Endothelial cell of umbilical vein (primary cell): ENCODE measurements at regions not wholly inside any gene's neighbourhood (a gene's known extent, or its start where the extent isn't known, plus 50 kb on each side); places are given as distances from the start of the nearest gene placed in this dataset.

ENCODE experiments used
- BruUV-seq: library from RNA; stranded (reverse); fragments of 400-500 nt; replicated peaks from 2 replicates; lab custom pipeline; 2021; lab: Mats Ljungman, UMichigan
- CTCF ChIA-PET: fragments of 300-600, 350-600 bp; sonication (Branson Sonifier 250); formaldehyde crosslinking; loops from one replicate; lab custom pipeline; 2021; ENCODE audit warnings: antibody characterized with exemption, inconsistent platforms; lab: Charles Lee
- POLR2A ChIA-PET: fragments of 300-600, 350-600 bp; sonication (Branson Sonifier 250); formaldehyde crosslinking; loops from one replicate; lab custom pipeline; 2021; ENCODE audit warnings: antibody characterized with exemption, inconsistent platforms; lab: Charles Lee
- DNase-seq: peaks from one replicate; pipeline ENCODE4 v3.0.0-alpha.2; 2011; ENCODE audit warnings: low read depth, low spot score
- FAIRE-seq: peaks from 2 replicates; lab custom pipeline; 2011; peaks lifted over from hg19 to GRCh38; lab: Jason Lieb, UNC
- H2AFZ ChIP-seq: 2 replicates; pipeline ENCODE4 v1.6.0; 2012; ENCODE audit warnings: low read depth, low read length, control low read depth, inconsistent platforms
- H3K27ac ChIP-seq: 2 replicates; pipeline ENCODE4 v1.5.1; 2011; ENCODE audit warnings: low read depth, mild to moderate bottlenecking, control low read depth, low read length, moderate library complexity; ENCODE audit not compliant: insufficient read depth
- H3K27me3 ChIP-seq, 2 experiments: 2 replicates each; pipeline versions ENCODE4 v1.6.0 to v1.6.1; 2011; ENCODE audit warnings: low read length in 2 of 2, mixed read lengths in 1 of 2; ENCODE audit not compliant: control insufficient read depth in 2 of 2, insufficient read depth in 2 of 2
- H3K36me3 ChIP-seq, 2 experiments: 2 replicates in 1 of 2; 3 replicates in 1 of 2; pipeline ENCODE4 v1.5.1; 2011; ENCODE audit warnings: low read length in 2 of 2, mild to moderate bottlenecking in 1 of 2, moderate library complexity in 1 of 2; ENCODE audit not compliant: control insufficient read depth in 2 of 2, insufficient read depth in 2 of 2; ENCODE audit errors: extremely low read depth in 1 of 2
- H3K4me1 ChIP-seq: 3 replicates; pipeline ENCODE4 v1.5.1; 2011; ENCODE audit warnings: mild to moderate bottlenecking, low read length; ENCODE audit not compliant: control insufficient read depth, insufficient read depth; ENCODE audit errors: extremely low read depth
- H3K4me2 ChIP-seq: 2 replicates; pipeline ENCODE4 v1.6.1; 2011; ENCODE audit warnings: low read length, control low read depth, mixed read lengths; ENCODE audit not compliant: insufficient read depth
- H3K4me3 ChIP-seq, 3 experiments: fragments of 200-600 bp in 1 of 3; sonication (generic), shearing (Covaris generic) in 1 of 3; replicated peaks in 1 of 3; 2 replicates each; pipeline ENCODE4 v1.5.1; 2011 to 2016; ENCODE audit warnings: control low read depth in 3 of 3, low read length in 3 of 3, mild to moderate bottlenecking in 2 of 3, inconsistent platforms in 1 of 3, low read depth in 1 of 3, moderate library complexity in 1 of 3; ENCODE audit not compliant: insufficient read depth in 1 of 3
- H3K79me2 ChIP-seq: 2 replicates; pipeline ENCODE4 v1.6.0; 2012; ENCODE audit warnings: low read length, inconsistent platforms; ENCODE audit not compliant: control insufficient read depth, insufficient read depth
- H3K9ac ChIP-seq: replicated peaks from 2 replicates; pipeline ENCODE3; 2011; ENCODE audit warnings: low read length, control low read depth; ENCODE audit not compliant: insufficient read depth; ENCODE audit errors: extremely low read depth
- H3K9me1 ChIP-seq: replicated peaks from 3 replicates; pipeline ENCODE4 v1.6.0; 2011; ENCODE audit warnings: mild to moderate bottlenecking, low read length; ENCODE audit not compliant: control insufficient read depth, insufficient read depth; ENCODE audit errors: extremely low read depth
- H3K9me3 ChIP-seq: replicated peaks from 2 replicates; pipeline ENCODE4 v1.5.1; 2012; ENCODE audit warnings: low read length, inconsistent platforms; ENCODE audit not compliant: control insufficient read depth, insufficient read depth
- H4K20me1 ChIP-seq: replicated peaks from 2 replicates; pipeline ENCODE3; 2011; ENCODE audit warnings: mild to moderate bottlenecking, low read length; ENCODE audit not compliant: control insufficient read depth, insufficient read depth; ENCODE audit errors: extremely low read depth
- CTCF ChIP-seq, 2 donors: IDR thresholded peaks; 1 replicate in 1 of 2; 2 replicates in 1 of 2; pipeline ENCODE4 v1.5.1; 2011; ENCODE audit warnings: low read length in 2 of 2, mild to moderate bottlenecking in 2 of 2, moderate library complexity in 2 of 2, control low read depth in 1 of 2, inconsistent platforms in 1 of 2, low read depth in 1 of 2; ENCODE audit not compliant: insufficient read depth in 1 of 2; ENCODE audit errors: extremely low read depth in 1 of 2
- EZH2 ChIP-seq: IDR thresholded peaks from 2 replicates; pipeline ENCODE4 v1.6.1; 2012; ENCODE audit warnings: borderline replicate concordance, low read depth, mild to moderate bottlenecking, moderate library complexity, low read length, inconsistent platforms; ENCODE audit not compliant: severe bottlenecking
- FOS ChIP-seq: IDR thresholded peaks from 2 replicates; pipeline ENCODE4 v1.6.1; 2011; ENCODE audit warnings: mild to moderate bottlenecking, low read length, moderate library complexity, borderline replicate concordance; ENCODE audit not compliant: insufficient read depth
- GATA2 ChIP-seq: IDR thresholded peaks from 2 replicates; pipeline ENCODE4 v1.7.0; 2011; ENCODE audit warnings: low read depth, mild to moderate bottlenecking, moderate library complexity, mixed read lengths, low read length; ENCODE audit not compliant: insufficient read length, insufficient read depth
- JUN ChIP-seq: IDR thresholded peaks from 2 replicates; pipeline ENCODE4 v1.6.1; 2011; ENCODE audit warnings: borderline replicate concordance, low read depth; ENCODE audit not compliant: insufficient read length, insufficient read depth
- MAX ChIP-seq: IDR thresholded peaks from 2 replicates; pipeline ENCODE4 v1.6.1; 2011; ENCODE audit not compliant: insufficient read depth, insufficient read length
- MYC ChIP-seq: IDR thresholded peaks from one replicate; pipeline ENCODE4 v1.6.1; 2011; ENCODE audit warnings: mild to moderate bottlenecking, low read depth, low read length
- POLR2A ChIP-seq: IDR thresholded peaks from 2 replicates; pipeline ENCODE4 v1.6.1; 2012; ENCODE audit warnings: low read depth, mild to moderate bottlenecking, control low read depth, low read length
- POLR2AphosphoS5 ChIP-seq: IDR thresholded peaks from 2 replicates; pipeline ENCODE4 v1.6.1; 2012; ENCODE audit warnings: low read depth, mild to moderate bottlenecking, control low read depth, low read length, moderate library complexity; ENCODE audit not compliant: insufficient read depth
- dilution Hi-C: fragments of 300-500 bp; cut with MboI; formaldehyde crosslinking; loops from one replicate; pipeline ENCODE4 v1.15.0; 2019; ENCODE audit warnings: low sequenced_read_pairs; ENCODE audit not compliant: extremely low pct_ligation_motif_present
- intact Hi-C: fragments of 100-400 bp; cut with micrococcal nuclease; formaldehyde crosslinking; loops from one replicate; pipeline ENCODE4 v1.10.0; 2022

- no peaks in the 10 kb centered on the region for H3K9me3 ChIP-seq
- no peaks in the 10 kb centered on the region for H3K27me3 ChIP-seq
- H2AFZ ChIP-seq = peak overlapping the region; percentile 83
- no peak overlapping the region for H3K9ac ChIP-seq
- peak overlapping the region; percentile 4 for H3K27ac ChIP-seq
- CTCF ChIA-PET = interaction anchor here (1.0 kb wide), 1 partner anchor 9 kb away, joined by 3 read pairs; no protein-coding TSS in a partner anchor
- no peak overlapping the region for H3K4me3 ChIP-seq
- no peaks in the 10 kb centered on the region for H3K36me3 ChIP-seq
- H4K20me1 ChIP-seq = no peaks in the 10 kb centered on the region
- H3K4me1 ChIP-seq = peaks cover 24% of the 10 kb centered on the region
- FAIRE-seq (peak; percentile 83), DNase-seq (no peak)
- intact Hi-C loops (no loop called here), dilution Hi-C loops (no loop called here)
- POLR2A ChIA-PET = no interaction called here
- BruUV-seq = no TSS peak
- TF ChIP-seq MAX = no peak
- no peak for TF ChIP-seq CTCF (IDR thresholded peaks at IDR 0.05; ENCODE audit: extremely low read depth in 1 of 2, insufficient read depth in 1 of 2, low read depth in 1 of 2, low read length in 2 of 2)
- no peak for TF ChIP-seq MYC
- no peak for TF ChIP-seq GATA2
- no peak for TF ChIP-seq JUN
- no peak for TF ChIP-seq EZH2
- TF ChIP-seq POLR2AphosphoS5 = no peak
- TF ChIP-seq POLR2A = no peak
- no peak for TF ChIP-seq FOS
- no peaks in the 10 kb centered on the region for H3K9me1 ChIP-seq
- no peak overlapping the region for H3K4me2 ChIP-seq
- H3K79me2 ChIP-seq = no peaks in the 10 kb centered on the region
These were observed 149.2 kb downstream of the BCOR start for GRCh38 chrX:39948582-39948981.
